Hepatocyte (in vitro differentiated cells): ENCODE measurements at regions not wholly inside any gene's neighbourhood (a gene's known extent, or its start where the extent isn't known, plus 50 kb on each side); places are given as distances from the start of the nearest gene placed in this dataset.

Source experiments
- EZH2 ChIP-seq: fragments of 200-600 bp; sonication (generic); IDR thresholded peaks from 2 replicates; pipeline ENCODE4 v1.6.1; 2016; ENCODE audit warnings: antibody characterized with exemption, mild to moderate bottlenecking, borderline replicate concordance
- EZH2phosphoT487 ChIP-seq: fragments of 200-600 bp; sonication (generic); IDR thresholded peaks from one replicate; pipeline ENCODE4 v1.6.1; 2018; ENCODE audit warnings: antibody characterized with exemption, mild to moderate bottlenecking, low read depth, moderate library complexity; ENCODE audit not compliant: unreplicated experiment, severe bottlenecking
- TF ChIP-seq, protein P1 (sequence below): fragments of 200-600 bp; sonication (generic); IDR thresholded peaks from 2 replicates; pipeline ENCODE4 v1.5.1; 2016; ENCODE audit warnings: antibody characterized with exemption, mild to moderate bottlenecking; ENCODE audit not compliant: poor library complexity

GRCh38 chr13:27728271-27728670 lies 64.0 kb upstream of the GSX1 start:
- TF ChIP-seq EZH2: no peak
- TF ChIP-seq EZH2phosphoT487: no peak
- TF ChIP-seq, protein P1, sequence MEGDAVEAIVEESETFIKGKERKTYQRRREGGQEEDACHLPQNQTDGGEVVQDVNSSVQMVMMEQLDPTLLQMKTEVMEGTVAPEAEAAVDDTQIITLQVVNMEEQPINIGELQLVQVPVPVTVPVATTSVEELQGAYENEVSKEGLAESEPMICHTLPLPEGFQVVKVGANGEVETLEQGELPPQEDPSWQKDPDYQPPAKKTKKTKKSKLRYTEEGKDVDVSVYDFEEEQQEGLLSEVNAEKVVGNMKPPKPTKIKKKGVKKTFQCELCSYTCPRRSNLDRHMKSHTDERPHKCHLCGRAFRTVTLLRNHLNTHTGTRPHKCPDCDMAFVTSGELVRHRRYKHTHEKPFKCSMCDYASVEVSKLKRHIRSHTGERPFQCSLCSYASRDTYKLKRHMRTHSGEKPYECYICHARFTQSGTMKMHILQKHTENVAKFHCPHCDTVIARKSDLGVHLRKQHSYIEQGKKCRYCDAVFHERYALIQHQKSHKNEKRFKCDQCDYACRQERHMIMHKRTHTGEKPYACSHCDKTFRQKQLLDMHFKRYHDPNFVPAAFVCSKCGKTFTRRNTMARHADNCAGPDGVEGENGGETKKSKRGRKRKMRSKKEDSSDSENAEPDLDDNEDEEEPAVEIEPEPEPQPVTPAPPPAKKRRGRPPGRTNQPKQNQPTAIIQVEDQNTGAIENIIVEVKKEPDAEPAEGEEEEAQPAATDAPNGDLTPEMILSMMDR: peak; percentile 7
